Heart left ventricle (tissue), 16 donors: ENCODE measurements at regions not wholly inside any gene's neighbourhood (a gene's known extent, or its start where the extent isn't known, plus 50 kb on each side); places are given as distances from the start of the nearest gene placed in this dataset.

Experiments
- ATAC-seq, 4 donors: fragments of 200-7000 bp; cut with Tn5 transposase; one replicate each; pipeline ENCODE4 v1.9.1; 2020 to 2022; ENCODE audit warnings: moderate library complexity in 4 of 4, mild to moderate bottlenecking in 3 of 4, moderate number of reproducible peaks in 1 of 4
- DNase-seq, 5 donors: peaks; one replicate each; pipeline ENCODE4 v3.0.0-alpha.2; 2020
- H3K27ac ChIP-seq, 12 donors: fragments of 200-600 bp; sonication (generic) in 4 of 12; one replicate each; pipeline versions ENCODE4 v1.5.0 to v1.8.0; 2016 to 2022; ENCODE audit warnings: mild to moderate bottlenecking in 2 of 12
- H3K27me3 ChIP-seq, 9 donors: fragments of 200-600 bp; sonication (generic) in 2 of 9; one replicate each; pipeline versions ENCODE4 v1.5.1 to v1.8.0; 2016 to 2022; ENCODE audit warnings: mild to moderate bottlenecking in 3 of 9
- H3K36me3 ChIP-seq, 9 donors: fragments of 200-600 bp; sonication (generic) in 2 of 9; one replicate each; pipeline versions ENCODE4 v1.5.0 to v1.8.0; 2018 to 2022; ENCODE audit warnings: mild to moderate bottlenecking in 2 of 9
- H3K4me1 ChIP-seq, 12 donors: fragments of 200-600 bp; sonication (generic) in 4 of 12; one replicate each; pipeline versions ENCODE4 v1.5.0 to v1.8.0; 2016 to 2022; ENCODE audit warnings: mild to moderate bottlenecking in 3 of 12
- H3K4me3 ChIP-seq, 12 donors: fragments of 200-600 bp; sonication (generic) in 4 of 12; one replicate each; pipeline versions ENCODE4 v1.5.0 to v1.8.0; 2017 to 2022; ENCODE audit warnings: mild to moderate bottlenecking in 9 of 12, moderate library complexity in 4 of 12
- H3K9me3 ChIP-seq, 12 donors: fragments of 200-600 bp; sonication (generic) in 4 of 12; one replicate each; pipeline versions ENCODE4 v1.5.0 to v1.8.0; 2016 to 2022; ENCODE audit warnings: mild to moderate bottlenecking in 1 of 12
- CTCF ChIP-seq, 12 donors: fragments of 200-600 bp; sonication (generic) in 4 of 12; IDR thresholded peaks; one replicate each; pipeline versions ENCODE4 v1.5.0 to v1.8.0; 2018 to 2022; ENCODE audit warnings: antibody characterized with exemption in 12 of 12, mild to moderate bottlenecking in 5 of 12
- POLR2A ChIP-seq, 2 donors: fragments of 450-650 bp; IDR thresholded peaks; one replicate each; pipeline ENCODE4 v1.6.1; 2017; ENCODE audit warnings: antibody characterized with exemption in 2 of 2, mild to moderate bottlenecking in 2 of 2, moderate library complexity in 2 of 2
- WGBS, 4 donors: extraction: QIAGEN DNeasy Blood & Tissue Kit in 2 of 4; methylation state at CpG; one replicate each; pipeline versions ENCODE4 v1.1.5 to v1.1.7; 2013 to 2018; 5-methylcytosine and 5-hydroxymethylcytosine counted together
- intact Hi-C, 10 donors: fragments of 100-400 bp; cut with DNase I; formaldehyde crosslinking; loops; one replicate each; pipeline versions ENCODE4 v1.11.1 to v1.14.2; 2022
- donor health status: ischemic (EF 13 %, LVEDD 7.1; RV severe dilation, severe dysfunction).
- donor health status: healthy with polysubstance abuse.
- donor health status: DM: no; HTN: yes; CAD: no.
- donor health status: DM: no; HTN: no; CAD: no.
- donor health status: ischemic (EF 25% LVEDD 6.9; RV normal size, moderate dysfunction).
- donor health status: ischemic (EF 25% LVEDD 5.7; RV mildly dilated, moderate dysfunction).
- donor health status: healthy.
- donor health status: DM: yes; HTN: yes; CAD: no.
- donor health status: ischemic (EF 35%, LVEDD 5.7; RV mildly dilated, moderate dysfunction).
- donor health status: nonischemic (EF 11% LVEDD 7.7; RV severe dilation, severe dysfunction).
- donor health status: DM: yes; HTN: yes; CAD: no.
- donor health status: PGD.
- donor health status: ischemic (EF 29% LVEDD 5.4; RV normal size, mild dysfunction).
- donor health status: nonischemic (EF 23%, LVEDD 6.1; RV moderate dilation, normal function).

GRCh38 chr6:69489970-69490369, 306.8 kb downstream of the LMBRD1 start:
- TF ChIP-seq POLR2A (IDR thresholded peaks at IDR 0.05) (no peak), CTCF (IDR thresholded peaks at IDR 0.05) (no peak)
- Histone ChIP-seq H3K27me3 (no peaks in the 10 kb centered on the region), H3K36me3 (no peaks in the 10 kb centered on the region), H3K27ac (no peak overlapping the region), H3K4me3 (no peak overlapping the region), H3K9me3 (peaks cover 0 to 40% (median 4%) of the 10 kb centered on the region in 12 donors), H3K4me1 (no peaks in the 10 kb centered on the region)
- DNase-seq, result no peak
- ATAC-seq, result no peak
- intact Hi-C loops, result no loop called here

- intact Hi-C loops, result no loop called here
- no peaks in the 10 kb centered on the region for H3K27me3 ChIP-seq
- H3K36me3 ChIP-seq, result no peaks in the 10 kb centered on the region
- no peak overlapping the region for H3K4me3 ChIP-seq
- H3K4me1 ChIP-seq, result no peaks in the 10 kb centered on the region
- peak in 4 of 12 donors; percentile 7 to 24 (median 10) for TF ChIP-seq CTCF (IDR thresholded peaks at IDR 0.05)
- no peak for TF ChIP-seq POLR2A (IDR thresholded peaks at IDR 0.05)
- H3K27ac ChIP-seq, result no peak overlapping the region
- no peak for DNase-seq
- H3K9me3 ChIP-seq, result peaks cover 0 to 29% (median 0%) of the 10 kb centered on the region in 12 donors
- no peak for ATAC-seq
These were observed 309.1 kb downstream of the LMBRD1 start for GRCh38 chr6:69487688-69488087.

GRCh38 chr6:69466979-69467570, 329.7 kb downstream of the LMBRD1 start:
- WGBS, 4 donors, result 90 to 95% (median 92%) methylated on average over 19 to 26 of the region's 26 CpGs
- intact Hi-C loops, result no loop called here
- Histone ChIP-seq H3K27me3 (no peaks in the 10 kb centered on the region), H3K4me1 (no peaks in the 10 kb centered on the region), H3K9me3 (peaks cover 0 to 11% (median 0%) of the 10 kb centered on the region in 12 donors), H3K36me3 (no peaks in the 10 kb centered on the region), H3K27ac (no peak overlapping the region), H3K4me3 (no peak overlapping the region)
- ATAC-seq, result no peak
- no peak for TF ChIP-seq CTCF (IDR thresholded peaks at IDR 0.05)
- TF ChIP-seq POLR2A (IDR thresholded peaks at IDR 0.05), result no peak
- DNase-seq, result no peak

GRCh38 chr6:69465866-69466265, 330.9 kb downstream of the LMBRD1 start:
- no peak for TF ChIP-seq CTCF (IDR thresholded peaks at IDR 0.05)
- TF ChIP-seq POLR2A (IDR thresholded peaks at IDR 0.05), result no peak
- H3K4me1 ChIP-seq, result no peaks in the 10 kb centered on the region
- H3K36me3 ChIP-seq, result no peaks in the 10 kb centered on the region
- no peak for ATAC-seq
- intact Hi-C loops, result no loop called here
- DNase-seq, result no peak
- H3K4me3 ChIP-seq, result no peak overlapping the region
- H3K27me3 ChIP-seq, result no peaks in the 10 kb centered on the region
- H3K9me3 ChIP-seq, result peaks cover 0 to 11% (median 0%) of the 10 kb centered on the region in 12 donors
- H3K27ac ChIP-seq, result no peak overlapping the region
